ENCODE measurements at regions not wholly inside any gene's neighbourhood (a gene's known extent, or its start where the extent isn't known, plus 50 kb on each side); places are given as distances from the start of the nearest gene placed in this dataset.

- no peak for DNase-seq (ENCODE audit: low read depth in 2 of 2)
These were observed 86.9 kb upstream of the PITX1 start for GRCh38 chr5:135120951-135121350.

- DNase-seq (ENCODE audit: low read depth in 2 of 2): no peak
These were observed 85.5 kb upstream of the PITX1 start for GRCh38 chr5:135119481-135119880.

GRCh38 chr5:135117590-135117989 is 83.6 kb upstream of the PITX1 start:
- no peak for DNase-seq (ENCODE audit: low read depth in 2 of 2)

GRCh38 chr5:135116160-135116561 is 82.1 kb upstream of the PITX1 start:
- no peak for DNase-seq (ENCODE audit: low read depth in 2 of 2)

GRCh38 chr5:135115591-135115990 is 81.6 kb upstream of the PITX1 start:
- no peak for DNase-seq (ENCODE audit: low read depth in 2 of 2)

GRCh38 chr5:135114759-135115158 is 80.7 kb upstream of the PITX1 start:
- DNase-seq (ENCODE audit: low read depth in 2 of 2): no peak

- DNase-seq (ENCODE audit: low read depth in 2 of 2): no peak
These were observed 78.1 kb upstream of the PITX1 start for GRCh38 chr5:135112008-135112725.

- DNase-seq (ENCODE audit: low read depth in 2 of 2): no peak
These were observed 77.0 kb upstream of the PITX1 start for GRCh38 chr5:135110785-135111596.

- DNase-seq (ENCODE audit: low read depth in 2 of 2): no peak
These were observed 75.0 kb upstream of the PITX1 start for GRCh38 chr5:135108992-135109391.

- no peak for DNase-seq (ENCODE audit: low read depth in 2 of 2)
These were observed 74.5 kb upstream of the PITX1 start for GRCh38 chr5:135108569-135108968.

- no peak for DNase-seq (ENCODE audit: low read depth in 2 of 2)
These were observed 74.0 kb upstream of the PITX1 start for GRCh38 chr5:135107986-135108385.

GRCh38 chr5:135106610-135107471 is 72.8 kb upstream of the PITX1 start:
- DNase-seq (ENCODE audit: low read depth in 2 of 2): no peak

GRCh38 chr5:135106136-135106535 is 72.1 kb upstream of the PITX1 start:
- DNase-seq (ENCODE audit: low read depth in 2 of 2): no peak

- no peak for DNase-seq (ENCODE audit: low read depth in 2 of 2)
These were observed 71.1 kb upstream of the PITX1 start for GRCh38 chr5:135105105-135105484.

GRCh38 chr5:135103575-135103853 is 69.5 kb upstream of the PITX1 start:
- DNase-seq (ENCODE audit: low read depth in 2 of 2): no peak

- DNase-seq (ENCODE audit: low read depth in 2 of 2): no peak
These were observed 68.9 kb upstream of the PITX1 start for GRCh38 chr5:135102716-135103574.

- DNase-seq (ENCODE audit: low read depth in 2 of 2): no peak
These were observed 66.4 kb upstream of the PITX1 start for GRCh38 chr5:135100431-135100830.

- DNase-seq (ENCODE audit: low read depth in 2 of 2): no peak
These were observed 66.0 kb upstream of the PITX1 start for GRCh38 chr5:135100011-135100410.

- DNase-seq (ENCODE audit: low read depth in 2 of 2): no peak
These were observed 63.4 kb upstream of the PITX1 start for GRCh38 chr5:135097390-135097789.

GRCh38 chr5:135095871-135096270 is 61.8 kb upstream of the PITX1 start:
- no peak for DNase-seq (ENCODE audit: low read depth in 2 of 2)

- DNase-seq (ENCODE audit: low read depth in 2 of 2): no peak
These were observed 61.2 kb upstream of the PITX1 start for GRCh38 chr5:135095052-135095715.
